Stomach (tissue), 8 donors: ENCODE measurements at regions not wholly inside any gene's neighbourhood (a gene's known extent, or its start where the extent isn't known, plus 50 kb on each side); places are given as distances from the start of the nearest gene placed in this dataset.
A peak's percentile ranks its signal among the peaks of the same experiment; 100 is the strongest.

Experiments
- DNase-seq, 2 donors: peaks; one replicate each; pipeline versions ENCODE4 v3.0.0 to v3.0.0-alpha.2; 2013 to 2019
- H3K27ac ChIP-seq, 5 donors: fragments of 200-600 bp in 4 of 5; sonication (generic) in 4 of 5; one replicate each; pipeline ENCODE4 v1.5.1; 2013 to 2019; ENCODE audit warnings: mild to moderate bottlenecking in 1 of 5, moderate library complexity in 1 of 5
- H3K27me3 ChIP-seq, 3 donors: fragments of 200-600 bp; sonication (generic); one replicate each; pipeline ENCODE4 v1.5.1; 2017 to 2019; ENCODE audit warnings: mixed run types in 1 of 3
- H3K36me3 ChIP-seq, 4 donors: fragments of 200-600 bp; sonication (generic); 1 replicate in 3 of 4; 2 replicates in 1 of 4; pipeline ENCODE4 v1.5.1; 2016 to 2019
- H3K4me1 ChIP-seq, 4 donors: fragments of 200-600 bp; sonication (generic); one replicate each; pipeline ENCODE4 v1.5.1; 2016 to 2019
- H3K4me3 ChIP-seq, 4 donors: fragments of 200-600 bp; sonication (generic) in 3 of 4; one replicate each; pipeline ENCODE4 v1.5.1; 2016 to 2019; ENCODE audit warnings: mild to moderate bottlenecking in 1 of 4
- H3K9me3 ChIP-seq, 4 donors: fragments of 200-600 bp; sonication (generic); one replicate each; pipeline ENCODE4 v1.5.1; 2016 to 2019
- CTCF ChIP-seq, 7 experiments: fragments of 450-650 bp in 4 of 7; fragments of 200-600 bp in 3 of 7; sonication (generic) in 3 of 7; IDR thresholded peaks; one replicate each; pipeline ENCODE4 v1.5.1; 2016 to 2019; ENCODE audit warnings: antibody characterized with exemption in 7 of 7, control low read depth in 2 of 7, mild to moderate bottlenecking in 1 of 7
- EP300 ChIP-seq: sonication (generic); formaldehyde crosslinking; IDR thresholded peaks from one replicate; pipeline ENCODE4 v1.6.1; 2017; ENCODE audit warnings: antibody characterized with exemption
- POLR2A ChIP-seq, 4 donors: fragments of 450-650 bp; IDR thresholded peaks; one replicate each; pipeline ENCODE4 v1.6.1; 2016; ENCODE audit warnings: antibody characterized with exemption in 4 of 4, control low read depth in 2 of 4, mild to moderate bottlenecking in 1 of 4, moderate library complexity in 1 of 4
- POLR2AphosphoS5 ChIP-seq, 3 donors: sonication (generic); formaldehyde crosslinking; IDR thresholded peaks; one replicate each; pipeline ENCODE4 v1.6.1; 2016; ENCODE audit warnings: antibody characterized with exemption in 3 of 3
- WGBS, 5 donors: extraction: QIAGEN DNeasy Blood & Tissue Kit in 3 of 5; methylation state at CpG; one replicate each; pipeline versions ENCODE4 v1.1.5 to v1.1.7; 2013 to 2018; 5-methylcytosine and 5-hydroxymethylcytosine counted together
- intact Hi-C: fragments of 100-400 bp; cut with DNase I; formaldehyde crosslinking; loops from one replicate; pipeline ENCODE4 v1.15.1; 2023; ENCODE audit warnings: low total_unique reads
- donor health status: healthy with polysubstance abuse.
- donor health status: Bipolar disorder and iron deficiency.
- donor health status: healthy.

- intact Hi-C loops, result loop anchor here (10.0 kb wide), 1 partner anchor 64 kb away; no protein-coding TSS in a partner anchor
- no peaks in the 10 kb centered on the region for H3K27me3 ChIP-seq
- no peak overlapping the region for H3K4me3 ChIP-seq
- DNase-seq, result no peak
- H3K27ac ChIP-seq, result no peak overlapping the region
- peaks cover 0 to 8% (median 2%) of the 10 kb centered on the region in 4 donors for H3K9me3 ChIP-seq
- no peaks in the 10 kb centered on the region for H3K36me3 ChIP-seq
- WGBS, 5 donors, result 86 to 96% (median 92%) methylated on average over 4 of the region's 4 CpGs
- TF ChIP-seq CTCF (IDR thresholded peaks at IDR 0.05), result no peak
- no peak for TF ChIP-seq POLR2A (IDR thresholded peaks at IDR 0.05)
- H3K4me1 ChIP-seq, result no peaks in the 10 kb centered on the region
Measured at GRCh38 chr9:89718651-89719050, 113.8 kb downstream of the GADD45G start.

- H3K4me1 ChIP-seq, result no peaks in the 10 kb centered on the region
- TF ChIP-seq POLR2AphosphoS5 (IDR thresholded peaks at IDR 0.05) (no peak), EP300 (no peak), CTCF (IDR thresholded peaks at IDR 0.05) (no peak), POLR2A (IDR thresholded peaks at IDR 0.05) (no peak)
- H3K9me3 ChIP-seq, result peaks cover 0 to 8% (median 2%) of the 10 kb centered on the region in 4 donors
- WGBS, 5 donors, result 81 to 94% (median 88%) methylated on average over 3 to 4 of the region's 4 CpGs
- no peak overlapping the region for H3K27ac ChIP-seq
- intact Hi-C loops, result loop anchor here (10.0 kb wide), 1 partner anchor 64 kb away; no protein-coding TSS in a partner anchor
- H3K4me3 ChIP-seq, result no peak overlapping the region
- H3K36me3 ChIP-seq, result no peaks in the 10 kb centered on the region
- no peaks in the 10 kb centered on the region for H3K27me3 ChIP-seq
- DNase-seq, result no peak
Measured at GRCh38 chr9:89719202-89719601, 114.4 kb downstream of the GADD45G start.

GRCh38 chr9:89720696-89721175 is 115.9 kb downstream of the GADD45G start:
- DNase-seq, result no peak
- H3K9me3 ChIP-seq, result peaks cover 0 to 8% (median 2%) of the 10 kb centered on the region in 4 donors
- H3K4me3 ChIP-seq, result no peak overlapping the region
- H3K4me1 ChIP-seq, result no peaks in the 10 kb centered on the region
- TF ChIP-seq EP300 (no peak), POLR2AphosphoS5 (IDR thresholded peaks at IDR 0.05) (no peak), CTCF (IDR thresholded peaks at IDR 0.05) (no peak), POLR2A (IDR thresholded peaks at IDR 0.05) (no peak)
- no peaks in the 10 kb centered on the region for H3K36me3 ChIP-seq
- WGBS, 5 donors, result 66 to 92% (median 73%) methylated on average over 1 to 4 of the region's 4 CpGs
- no peak overlapping the region for H3K27ac ChIP-seq
- intact Hi-C loops, result no loop called here
- H3K27me3 ChIP-seq, result no peaks in the 10 kb centered on the region

- peak in 1 of 2 donors; percentile 27 for DNase-seq
- no peak overlapping the region for H3K4me3 ChIP-seq
- peaks cover 0 to 8% (median 2%) of the 10 kb centered on the region in 4 donors for H3K9me3 ChIP-seq
- no peaks in the 10 kb centered on the region for H3K4me1 ChIP-seq
- 65 to 74% (median 70%) methylated on average over 4 of the region's 4 CpGs for WGBS, 5 donors
- H3K27ac ChIP-seq, result no peak overlapping the region
- H3K27me3 ChIP-seq, result no peaks in the 10 kb centered on the region
- TF ChIP-seq EP300 (no peak), CTCF (IDR thresholded peaks at IDR 0.05) (no peak), POLR2A (IDR thresholded peaks at IDR 0.05) (no peak), POLR2AphosphoS5 (IDR thresholded peaks at IDR 0.05) (no peak)
- intact Hi-C loops, result no loop called here
- H3K36me3 ChIP-seq, result no peaks in the 10 kb centered on the region
Measured at GRCh38 chr9:89721176-89721700, 116.4 kb downstream of the GADD45G start.
